Heart right ventricle (tissue), 16 donors: ENCODE measurements at regions not wholly inside any gene's neighbourhood (a gene's known extent, or its start where the extent isn't known, plus 50 kb on each side); places are given as distances from the start of the nearest gene placed in this dataset.
A peak's percentile ranks its signal among the peaks of the same experiment; 100 is the strongest.

Source experiments
- ATAC-seq, 8 donors: fragments of 200-7000 bp; cut with Tn5 transposase; one replicate each; pipeline ENCODE4 v1.9.1; 2020; ENCODE audit warnings: mild to moderate bottlenecking in 8 of 8, moderate library complexity in 8 of 8, moderate number of reproducible peaks in 1 of 8
- DNase-seq, 2 donors: peaks; one replicate each; pipeline ENCODE4 v3.0.0-alpha.2; 2020
- H3K27ac ChIP-seq, 10 donors: fragments of 200-600 bp; sonication (generic) in 2 of 10; one replicate each; pipeline versions ENCODE4 v1.5.0 to v1.8.0; 2020 to 2022; ENCODE audit warnings: mild to moderate bottlenecking in 3 of 10
- H3K27me3 ChIP-seq, 7 donors: fragments of 200-600 bp; one replicate each; pipeline ENCODE4 v1.8.0; 2021 to 2022; ENCODE audit warnings: mild to moderate bottlenecking in 2 of 7
- H3K36me3 ChIP-seq, 9 donors: fragments of 200-600 bp; sonication (generic) in 1 of 9; one replicate each; pipeline versions ENCODE4 v1.5.0 to v1.8.0; 2020 to 2022; ENCODE audit warnings: mild to moderate bottlenecking in 2 of 9
- H3K4me1 ChIP-seq, 9 donors: fragments of 200-600 bp; sonication (generic) in 1 of 9; one replicate each; pipeline versions ENCODE4 v1.5.0 to v1.8.0; 2020 to 2022; ENCODE audit warnings: mild to moderate bottlenecking in 4 of 9
- H3K4me3 ChIP-seq, 10 donors: fragments of 200-600 bp; sonication (generic) in 2 of 10; one replicate each; pipeline versions ENCODE4 v1.5.0 to v1.8.0; 2020 to 2022; ENCODE audit warnings: mild to moderate bottlenecking in 7 of 10, moderate library complexity in 2 of 10
- H3K9me3 ChIP-seq, 11 donors: fragments of 200-600 bp in 10 of 11; sonication (generic) in 2 of 11; one replicate each; pipeline versions ENCODE4 v1.5.0 to v1.8.0; 2013 to 2022; ENCODE audit warnings: mild to moderate bottlenecking in 2 of 11, control low read depth in 1 of 11, moderate library complexity in 1 of 11
- CTCF ChIP-seq, 9 donors: fragments of 200-600 bp; sonication (generic) in 2 of 9; IDR thresholded peaks; one replicate each; pipeline versions ENCODE4 v1.5.0 to v1.8.0; 2021 to 2022; ENCODE audit warnings: antibody characterized with exemption in 9 of 9, mild to moderate bottlenecking in 5 of 9, moderate library complexity in 1 of 9
- WGBS, 2 donors: extraction: QIAGEN DNeasy Blood & Tissue Kit; methylation state at CpG; one replicate each; pipeline ENCODE4 v1.1.7; 2013; ENCODE audit warnings: inconsistent platforms in 1 of 2; 5-methylcytosine and 5-hydroxymethylcytosine counted together
- intact Hi-C, 10 donors: fragments of 100-400 bp; cut with DNase I; formaldehyde crosslinking; loops; one replicate each; pipeline versions ENCODE4 v1.11.1 to v1.14.2; 2022
- donor health status: Arrhythmogenic right ventricular cardiomyopathy.
- donor health status: ischemic (EF 13 %, LVEDD 7.1; RV severe dilation, severe dysfunction).
- donor health status: healthy with polysubstance abuse.
- donor health status: DM: no; HTN: yes; CAD: no.
- donor health status: DM: no; HTN: no; CAD: no.
- donor health status: ischemic (EF 25% LVEDD 6.9; RV normal size, moderate dysfunction).
- donor health status: ischemic (EF 25% LVEDD 5.7; RV mildly dilated, moderate dysfunction).
- donor health status: healthy.
- donor health status: DM: yes; HTN: yes; CAD: no.
- donor health status: Ischemic cardiomyopathy.
- donor health status: ischemic (EF 35%, LVEDD 5.7; RV mildly dilated, moderate dysfunction).
- donor health status: nonischemic (EF 11% LVEDD 7.7; RV severe dilation, severe dysfunction).
- donor health status: DM: yes; HTN: yes; CAD: no.
- donor health status: PGD.
- donor health status: ischemic (EF 29% LVEDD 5.4; RV normal size, mild dysfunction).
- donor health status: nonischemic (EF 23%, LVEDD 6.1; RV moderate dilation, normal function).

- intact Hi-C loops = no loop called here
- Histone ChIP-seq H3K27ac (no peak overlapping the region), H3K4me1 (peaks cover 0 to 5% (median 0%) of the 10 kb centered on the region in 9 donors), H3K36me3 (no peaks in the 10 kb centered on the region), H3K9me3 (no peaks in the 10 kb centered on the region), H3K27me3 (peaks cover 0 to 7% (median 0%) of the 10 kb centered on the region in 7 donors), H3K4me3 (no peak overlapping the region)
- ATAC-seq = no peak
- WGBS, 2 donors = 46 to 62% methylated on average over 5 of the region's 5 CpGs
- DNase-seq = no peak
- TF ChIP-seq CTCF (IDR thresholded peaks at IDR 0.05) = peak in 1 of 9 donors; percentile 28
These were observed 97.2 kb upstream of the TMEM260 start for GRCh38 chr14:56482310-56482911.

GRCh38 chr14:56487090-56487667 lies 92.4 kb upstream of the TMEM260 start:
- TF ChIP-seq CTCF (IDR thresholded peaks at IDR 0.05) = peak in 7 of 9 donors; percentile 21 to 54 (median 42)
- DNase-seq (no peak), ATAC-seq (no peak)
- Histone ChIP-seq H3K9me3 (no peaks in the 10 kb centered on the region), H3K4me1 (peaks cover 0 to 12% (median 0%) of the 10 kb centered on the region in 9 donors), H3K27me3 (peaks cover 0 to 5% (median 0%) of the 10 kb centered on the region in 7 donors), H3K4me3 (no peak overlapping the region), H3K27ac (no peak overlapping the region), H3K36me3 (no peaks in the 10 kb centered on the region)
- 53 to 58% methylated on average over 4 of the region's 4 CpGs for WGBS, 2 donors
- intact Hi-C loops = no loop called here

GRCh38 chr14:56487761-56488160 lies 91.8 kb upstream of the TMEM260 start:
- H3K36me3 ChIP-seq = no peaks in the 10 kb centered on the region
- no peaks in the 10 kb centered on the region for H3K27me3 ChIP-seq
- H3K27ac ChIP-seq = no peak overlapping the region
- intact Hi-C loops = no loop called here
- H3K4me3 ChIP-seq = no peak overlapping the region
- TF ChIP-seq CTCF (IDR thresholded peaks at IDR 0.05) = no peak
- DNase-seq (no peak), ATAC-seq (no peak)
- 54 to 59% methylated on average over 1 of the region's 1 CpG for WGBS, 2 donors
- no peaks in the 10 kb centered on the region for H3K9me3 ChIP-seq
- peaks cover 0 to 12% (median 0%) of the 10 kb centered on the region in 9 donors for H3K4me1 ChIP-seq

GRCh38 chr14:56488306-56488705 lies 91.3 kb upstream of the TMEM260 start:
- no peaks in the 10 kb centered on the region for H3K36me3 ChIP-seq
- ATAC-seq = no peak
- no peaks in the 10 kb centered on the region for H3K9me3 ChIP-seq
- DNase-seq = no peak
- WGBS, 2 donors = 86 to 94% methylated on average over 1 of the region's 1 CpG
- TF ChIP-seq CTCF (IDR thresholded peaks at IDR 0.05) = no peak
- intact Hi-C loops = no loop called here
- H3K4me3 ChIP-seq = no peak overlapping the region
- no peak overlapping the region for H3K27ac ChIP-seq
- no peaks in the 10 kb centered on the region for H3K27me3 ChIP-seq
- peaks cover 0 to 12% (median 0%) of the 10 kb centered on the region in 9 donors for H3K4me1 ChIP-seq
